ENCODE measurements at regions not wholly inside any gene's neighbourhood (a gene's known extent, or its start where the extent isn't known, plus 50 kb on each side); places are given as distances from the start of the nearest gene placed in this dataset.

DNA sequence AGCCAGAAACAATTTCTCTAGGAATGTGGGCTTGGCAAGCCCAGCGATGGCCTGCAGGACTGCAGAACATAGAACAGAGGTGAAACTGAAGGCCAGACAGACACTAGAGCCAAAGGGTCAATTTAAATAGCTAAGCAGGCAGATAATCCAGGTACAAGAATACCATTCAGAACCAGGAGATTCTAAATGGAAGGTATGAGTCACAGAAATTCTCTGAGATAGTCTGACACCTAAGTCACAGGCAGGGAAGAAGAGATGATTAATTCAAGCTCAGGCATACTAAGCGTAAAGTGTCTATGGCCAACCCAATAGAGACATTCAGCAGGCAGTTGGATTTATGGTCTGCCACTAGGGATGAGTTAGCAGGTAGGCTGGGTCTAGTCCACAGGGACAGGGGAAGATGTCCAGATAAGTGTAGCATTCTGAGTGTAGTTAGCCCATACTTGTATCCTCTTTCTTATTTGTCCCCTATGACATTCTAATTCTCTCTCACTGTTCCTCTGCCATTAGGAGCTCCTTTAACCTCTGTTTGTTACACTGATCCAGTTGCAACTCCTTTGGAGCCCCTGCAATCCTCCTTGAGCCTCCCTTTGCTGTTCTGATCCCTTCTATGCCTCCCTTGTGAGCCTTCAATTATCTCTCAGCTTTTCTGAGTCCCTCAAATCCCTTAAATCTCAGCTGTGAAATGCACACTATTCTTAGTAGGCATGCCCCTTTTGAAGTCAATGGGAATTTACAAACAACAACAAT, 383.8 kb downstream of the LMO4 start:
- no peak overlapping the region for H3K27ac ChIP-seq
- intact Hi-C loops (cut with DNase I; ENCODE audit: low total_unique reads) = no loop called here
- DNase-seq = no peak
- 74 to 88% methylated on average over 2 of the region's 2 CpGs for WGBS, 2 donors
- H3K4me1 ChIP-seq = no peaks in the 10 kb centered on the region
- no peak overlapping the region for H3K4me3 ChIP-seq
- no peaks in the 10 kb centered on the region for H3K36me3 ChIP-seq (ENCODE audit: low read depth, missing control alignments)
- H3K9me3 ChIP-seq = no peaks in the 10 kb centered on the region
- H3K27me3 ChIP-seq = no peaks in the 10 kb centered on the region
- TF ChIP-seq, protein P1, sequence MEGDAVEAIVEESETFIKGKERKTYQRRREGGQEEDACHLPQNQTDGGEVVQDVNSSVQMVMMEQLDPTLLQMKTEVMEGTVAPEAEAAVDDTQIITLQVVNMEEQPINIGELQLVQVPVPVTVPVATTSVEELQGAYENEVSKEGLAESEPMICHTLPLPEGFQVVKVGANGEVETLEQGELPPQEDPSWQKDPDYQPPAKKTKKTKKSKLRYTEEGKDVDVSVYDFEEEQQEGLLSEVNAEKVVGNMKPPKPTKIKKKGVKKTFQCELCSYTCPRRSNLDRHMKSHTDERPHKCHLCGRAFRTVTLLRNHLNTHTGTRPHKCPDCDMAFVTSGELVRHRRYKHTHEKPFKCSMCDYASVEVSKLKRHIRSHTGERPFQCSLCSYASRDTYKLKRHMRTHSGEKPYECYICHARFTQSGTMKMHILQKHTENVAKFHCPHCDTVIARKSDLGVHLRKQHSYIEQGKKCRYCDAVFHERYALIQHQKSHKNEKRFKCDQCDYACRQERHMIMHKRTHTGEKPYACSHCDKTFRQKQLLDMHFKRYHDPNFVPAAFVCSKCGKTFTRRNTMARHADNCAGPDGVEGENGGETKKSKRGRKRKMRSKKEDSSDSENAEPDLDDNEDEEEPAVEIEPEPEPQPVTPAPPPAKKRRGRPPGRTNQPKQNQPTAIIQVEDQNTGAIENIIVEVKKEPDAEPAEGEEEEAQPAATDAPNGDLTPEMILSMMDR (IDR thresholded peaks at IDR 0.05) = no peak
- TF ChIP-seq POLR2A (IDR thresholded peaks at IDR 0.05) = no peak

DNA sequence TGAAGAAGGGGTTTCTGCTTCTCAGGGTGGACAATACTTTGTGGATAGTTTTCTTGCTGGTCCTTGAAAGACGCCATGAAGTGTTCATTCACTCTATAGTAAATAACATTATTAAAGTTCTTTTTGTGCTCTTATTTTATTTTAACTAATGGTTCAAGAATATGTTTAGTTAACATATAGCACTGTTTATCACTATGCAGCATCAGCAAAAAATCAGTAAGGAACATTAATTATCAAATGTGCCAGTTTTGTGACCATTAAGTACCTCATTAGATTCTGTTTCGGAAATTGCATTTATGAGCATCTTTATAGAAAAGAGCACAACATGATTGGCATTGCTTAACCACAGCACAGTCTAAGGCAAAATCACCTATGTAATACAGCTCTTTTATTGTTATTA, 385.6 kb downstream of the LMO4 start:
- DNase-seq = no peak
- no peak for TF ChIP-seq POLR2A (IDR thresholded peaks at IDR 0.05)
- TF ChIP-seq, protein P1 (IDR thresholded peaks at IDR 0.05) = no peak
- H3K9me3 ChIP-seq = no peaks in the 10 kb centered on the region
- H3K27ac ChIP-seq = no peak overlapping the region
- no peaks in the 10 kb centered on the region for H3K36me3 ChIP-seq (ENCODE audit: low read depth, missing control alignments)
- no peak overlapping the region for H3K4me3 ChIP-seq
- intact Hi-C loops (cut with DNase I; ENCODE audit: low total_unique reads) = no loop called here
- no peaks in the 10 kb centered on the region for H3K27me3 ChIP-seq
- H3K4me1 ChIP-seq = no peaks in the 10 kb centered on the region
- WGBS, 2 donors = 72 to 73% methylated on average over 2 of the region's 2 CpGs

- intact Hi-C loops (cut with DNase I; ENCODE audit: low total_unique reads) = no loop called here
- no peaks in the 10 kb centered on the region for H3K9me3 ChIP-seq
- no peaks in the 10 kb centered on the region for H3K4me1 ChIP-seq
- no peaks in the 10 kb centered on the region for H3K27me3 ChIP-seq
- H3K36me3 ChIP-seq (ENCODE audit: low read depth, missing control alignments) = no peaks in the 10 kb centered on the region
- H3K27ac ChIP-seq = no peak overlapping the region
- H3K4me3 ChIP-seq = no peak overlapping the region
- TF ChIP-seq, protein P1 (IDR thresholded peaks at IDR 0.05) = no peak
- TF ChIP-seq POLR2A (IDR thresholded peaks at IDR 0.05) = no peak
- WGBS, 2 donors = 84 to 87% methylated on average over 3 of the region's 3 CpGs
- DNase-seq = no peak
Measured at GRCh38 chr1:87715052-87715451, 386.4 kb downstream of the LMO4 start.

DNA sequence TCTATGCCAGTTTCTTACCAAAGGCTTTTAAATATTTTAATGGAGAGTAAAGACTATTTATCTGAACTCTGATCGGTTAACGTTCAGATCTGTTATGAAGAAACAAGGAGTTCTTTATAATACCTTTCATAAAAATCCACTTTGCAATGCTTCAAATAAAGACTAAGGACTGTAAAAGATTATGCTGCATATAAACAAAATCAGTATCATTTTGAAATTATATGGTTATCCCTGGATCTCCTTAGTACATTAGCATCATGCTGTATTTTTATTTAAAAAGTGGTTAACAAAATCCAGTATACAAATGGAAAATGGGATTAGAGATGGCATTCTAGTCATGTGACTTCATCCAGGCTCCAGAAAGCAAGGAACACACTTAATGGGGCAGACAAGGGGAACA, 386.8 kb downstream of the LMO4 start:
- intact Hi-C loops (cut with DNase I; ENCODE audit: low total_unique reads) = no loop called here
- TF ChIP-seq, protein P1 (IDR thresholded peaks at IDR 0.05) = no peak
- Histone ChIP-seq H3K27me3 (no peaks in the 10 kb centered on the region), H3K9me3 (no peaks in the 10 kb centered on the region), H3K4me1 (no peaks in the 10 kb centered on the region), H3K36me3 (ENCODE audit: low read depth, missing control alignments) (no peaks in the 10 kb centered on the region), H3K27ac (no peak overlapping the region), H3K4me3 (no peak overlapping the region)
- no peak for DNase-seq
- 29 to 31% methylated on average over 2 of the region's 2 CpGs for WGBS, 2 donors

DNA sequence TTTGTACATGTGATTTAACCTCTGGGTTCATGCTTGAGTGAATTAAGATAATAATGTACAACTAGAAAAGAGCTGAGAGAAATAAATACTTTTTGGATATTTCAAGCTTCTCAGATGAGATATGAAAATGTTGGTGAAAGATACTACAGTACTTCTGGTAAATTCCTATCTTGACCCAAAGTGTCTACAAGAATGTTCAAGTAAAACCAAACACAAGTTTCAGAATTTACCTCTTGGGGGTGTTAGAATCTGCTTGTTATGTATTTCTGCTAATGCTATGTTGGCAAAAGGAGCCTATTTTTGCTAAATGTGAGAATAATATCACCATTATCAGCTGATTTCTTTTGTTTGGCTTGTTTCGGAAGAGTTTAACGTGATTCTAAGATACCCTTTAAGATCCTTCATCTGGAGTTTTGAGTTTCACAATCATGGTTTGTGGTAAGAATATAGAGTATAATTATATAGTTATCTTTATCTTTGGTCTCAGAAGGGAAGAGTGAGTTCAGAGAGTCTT, 388.5 kb downstream of the LMO4 start:
- no peaks in the 10 kb centered on the region for H3K36me3 ChIP-seq (ENCODE audit: low read depth, missing control alignments)
- TF ChIP-seq, protein P1 (IDR thresholded peaks at IDR 0.05) = no peak
- no peak for TF ChIP-seq POLR2A (IDR thresholded peaks at IDR 0.05)
- intact Hi-C loops (cut with DNase I; ENCODE audit: low total_unique reads) = no loop called here
- no peaks in the 10 kb centered on the region for H3K27me3 ChIP-seq
- H3K4me3 ChIP-seq = no peak overlapping the region
- WGBS, 2 donors = 54 to 76% methylated on average over 2 of the region's 2 CpGs
- no peaks in the 10 kb centered on the region for H3K9me3 ChIP-seq
- DNase-seq = no peak
- H3K4me1 ChIP-seq = no peaks in the 10 kb centered on the region
- H3K27ac ChIP-seq = no peak overlapping the region

Data from testis (tissue), 2 donors.